SU-DHL-6 (cell line): ENCODE measurements at regions not wholly inside any gene's neighbourhood (a gene's known extent, or its start where the extent isn't known, plus 50 kb on each side); places are given as distances from the start of the nearest gene placed in this dataset.

Source experiments
- H2AFZ ChIP-seq: fragments of 200-600 bp; sonication (generic); 2 replicates; pipeline ENCODE4 v1.6.1; 2014; ENCODE audit warnings: low read depth, mild to moderate bottlenecking, moderate library complexity, mixed read lengths, antibody characterized with exemption, low read length; ENCODE audit not compliant: severe bottlenecking
- H3F3A ChIP-seq: fragments of 200-600 bp; shearing (Covaris generic); 2 replicates; pipeline ENCODE4 v1.6.0; 2016; ENCODE audit warnings: antibody characterized with exemption, mild to moderate bottlenecking; ENCODE audit not compliant: insufficient read depth
- H3K27ac ChIP-seq: fragments of 200-600 bp; sonication (generic); 2 replicates; pipeline ENCODE4 v1.5.1; 2016; ENCODE audit warnings: low read depth, mild to moderate bottlenecking, low read length, moderate library complexity, mixed read lengths
- H3K27me3 ChIP-seq: fragments of 200-600 bp; sonication (generic), shearing (Covaris generic); 2 replicates; pipeline ENCODE4 v1.6.0; 2014; ENCODE audit warnings: mild to moderate bottlenecking, low read length
- H3K36me3 ChIP-seq: fragments of 200-600 bp; sonication (generic); 2 replicates; pipeline ENCODE4 v1.6.1; 2014; ENCODE audit warnings: mild to moderate bottlenecking, low read length, mixed read lengths
- H3K4me2 ChIP-seq: fragments of 300-600, 200-600 bp; shearing (Covaris generic), sonication (generic); 2 replicates; pipeline ENCODE4 v1.6.0; 2014; ENCODE audit warnings: low read length, low read depth, mild to moderate bottlenecking; ENCODE audit not compliant: poor library complexity, severe bottlenecking
- H3K4me3 ChIP-seq: fragments of 200-600 bp; sonication (generic); 2 replicates; pipeline ENCODE4 v1.5.1; 2014; ENCODE audit warnings: antibody characterized with exemption, low read length, mild to moderate bottlenecking, mixed read lengths; ENCODE audit not compliant: insufficient read depth, poor library complexity, severe bottlenecking
- H3K79me2 ChIP-seq: fragments of 200-600 bp; sonication (generic); 2 replicates; pipeline ENCODE4 v1.6.1; 2014; ENCODE audit warnings: mild to moderate bottlenecking, low read length, moderate library complexity; ENCODE audit not compliant: insufficient read depth
- H3K9ac ChIP-seq: fragments of 200-600 bp; sonication (generic); 2 replicates; pipeline ENCODE4 v1.7.0; 2014; ENCODE audit warnings: mild to moderate bottlenecking, low read length
- H3K9me2 ChIP-seq: fragments of 200-600 bp; sonication (generic); replicated peaks from 2 replicates; pipeline ENCODE4 v1.6.1; 2014; ENCODE audit warnings: low read length; ENCODE audit not compliant: insufficient read depth
- H3K9me3 ChIP-seq: fragments of 200-600 bp; sonication (generic); 2 replicates; pipeline ENCODE4 v1.6.1; 2014; ENCODE audit warnings: low read length, mixed read lengths; ENCODE audit not compliant: insufficient read depth
- H4K20me1 ChIP-seq: fragments of 200-600 bp; sonication (generic); 2 replicates; pipeline ENCODE4 v1.6.1; 2014; ENCODE audit warnings: low read depth, mild to moderate bottlenecking, antibody characterized with exemption, low read length, moderate library complexity, mixed read lengths
- CTCF ChIP-seq: fragments of 200-600 bp; sonication (generic); IDR thresholded peaks from one replicate; pipeline ENCODE4 v1.5.1; 2017; ENCODE audit warnings: antibody characterized with exemption, mild to moderate bottlenecking, low read length, moderate library complexity; ENCODE audit not compliant: insufficient read depth, poor library complexity, severe bottlenecking
- EZH2phosphoT487 ChIP-seq: fragments of 200-600 bp; sonication (generic), shearing (Covaris generic); conservative IDR thresholded peaks from 2 replicates; pipeline ENCODE4 v1.6.1; 2018; ENCODE audit warnings: mild to moderate bottlenecking, antibody characterized with exemption, low read length, moderate library complexity, mixed read lengths

- Histone ChIP-seq H3K27me3 (no peaks in the 10 kb centered on the region), H3K36me3 (no peaks in the 10 kb centered on the region), H4K20me1 (no peaks in the 10 kb centered on the region), H3K9me3 (no peaks in the 10 kb centered on the region), H3F3A (no peaks in the 10 kb centered on the region), H3K27ac (no peak overlapping the region), H3K4me2 (no peak overlapping the region), H3K4me3 (no peak overlapping the region), H2AFZ (no peak overlapping the region), H3K9me2 (no peaks in the 10 kb centered on the region), H3K79me2 (no peaks in the 10 kb centered on the region), H3K9ac (no peak overlapping the region)
- no peak for TF ChIP-seq EZH2phosphoT487
- TF ChIP-seq CTCF, result no peak
Observed at GRCh38 chr7:109343678-109344077, 774.0 kb downstream of the DNAJB9 start.

DNA sequence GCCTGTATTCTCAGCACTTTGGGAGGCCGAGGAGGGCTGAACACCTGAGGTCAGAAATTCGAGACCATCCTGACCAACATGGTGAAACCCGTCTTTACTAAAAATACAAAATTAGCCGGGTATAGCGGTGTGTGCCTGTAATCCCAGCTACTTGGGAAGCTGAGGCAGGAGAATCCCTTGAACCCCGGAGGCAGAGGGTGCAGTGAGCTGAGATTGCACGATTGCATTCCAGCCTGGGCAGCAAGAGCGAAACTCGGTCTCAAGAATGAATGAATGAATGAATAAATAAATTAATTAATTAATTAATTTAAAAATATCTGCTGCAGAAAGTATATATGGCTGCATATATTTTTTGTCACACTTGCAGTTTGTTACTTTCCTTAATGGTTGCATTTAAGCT is 781.8 kb downstream of the DNAJB9 start:
- TF ChIP-seq EZH2phosphoT487 (no peak), CTCF (no peak)

GRCh38 chr7:109354000-109354399 is 784.3 kb downstream of the DNAJB9 start:
- Histone ChIP-seq H3K9ac (no peak overlapping the region), H3K9me2 (no peaks in the 10 kb centered on the region), H3F3A (no peaks in the 10 kb centered on the region), H3K4me2 (no peak overlapping the region), H3K79me2 (no peaks in the 10 kb centered on the region), H3K27me3 (no peaks in the 10 kb centered on the region), H3K36me3 (no peaks in the 10 kb centered on the region), H3K9me3 (no peaks in the 10 kb centered on the region), H3K27ac (no peak overlapping the region), H3K4me3 (no peak overlapping the region), H4K20me1 (no peaks in the 10 kb centered on the region), H2AFZ (no peak overlapping the region)
- no peak for TF ChIP-seq EZH2phosphoT487

More for the DNA sequence above, 781.8 kb downstream of the DNAJB9 start:
- no peaks in the 10 kb centered on the region for H3K27me3 ChIP-seq
- no peaks in the 10 kb centered on the region for H3K9me3 ChIP-seq
- H3K9ac ChIP-seq, result no peak overlapping the region
- no peaks in the 10 kb centered on the region for H3F3A ChIP-seq
- H3K9me2 ChIP-seq, result no peaks in the 10 kb centered on the region
- H3K36me3 ChIP-seq, result no peaks in the 10 kb centered on the region
- H3K27ac ChIP-seq, result no peak overlapping the region
- H4K20me1 ChIP-seq, result no peaks in the 10 kb centered on the region
- H3K79me2 ChIP-seq, result no peaks in the 10 kb centered on the region
- H3K4me2 ChIP-seq, result no peak overlapping the region
- H3K4me3 ChIP-seq, result no peak overlapping the region
- H2AFZ ChIP-seq, result no peak overlapping the region

DNA sequence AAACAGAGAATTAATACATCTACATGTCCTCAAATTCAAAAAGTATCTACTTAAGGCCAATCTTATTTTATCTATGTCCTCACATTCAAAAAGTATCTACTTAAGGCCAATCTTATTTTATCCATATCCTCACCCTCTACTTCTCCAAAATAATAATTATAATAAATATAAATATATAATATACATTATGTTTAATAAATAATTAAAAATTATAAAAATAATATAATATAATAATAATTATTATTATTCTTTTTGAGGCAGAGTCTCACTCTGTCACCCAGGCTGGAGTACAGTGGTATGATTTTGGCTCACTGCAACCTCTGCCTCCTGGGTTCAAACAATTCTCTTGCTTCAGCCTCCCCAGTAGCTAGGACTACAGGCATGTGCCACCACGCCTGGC is 784.9 kb downstream of the DNAJB9 start:
- Histone ChIP-seq H3K9me3 (no peaks in the 10 kb centered on the region), H3K4me2 (no peak overlapping the region), H3K9ac (no peak overlapping the region), H3K27me3 (no peaks in the 10 kb centered on the region), H3K27ac (no peak overlapping the region), H4K20me1 (no peaks in the 10 kb centered on the region), H3K79me2 (no peaks in the 10 kb centered on the region), H3K4me3 (no peak overlapping the region), H2AFZ (no peak overlapping the region), H3K9me2 (no peaks in the 10 kb centered on the region), H3F3A (no peaks in the 10 kb centered on the region), H3K36me3 (no peaks in the 10 kb centered on the region)
- TF ChIP-seq CTCF (no peak), EZH2phosphoT487 (no peak)
